Muscle layer of duodenum (tissue), 2 donors: ENCODE measurements at regions not wholly inside any gene's neighbourhood (a gene's known extent, or its start where the extent isn't known, plus 50 kb on each side); places are given as distances from the start of the nearest gene placed in this dataset.
A peak's percentile ranks its signal among the peaks of the same experiment; 100 is the strongest.

Experiments
- H3K27ac ChIP-seq: one replicate; pipeline ENCODE4 v1.7.0; 2013; ENCODE audit warnings: mild to moderate bottlenecking, low read length
- H3K27me3 ChIP-seq: one replicate; pipeline ENCODE4 v1.7.0; 2013; ENCODE audit warnings: low read depth, mild to moderate bottlenecking, control low read depth, low read length
- H3K36me3 ChIP-seq, 2 donors: one replicate each; pipeline ENCODE4 v1.7.0; 2013; ENCODE audit warnings: low read length in 2 of 2, control low read depth in 1 of 2, mild to moderate bottlenecking in 1 of 2; ENCODE audit not compliant: insufficient read depth in 2 of 2, control insufficient read depth in 1 of 2
- H3K4me1 ChIP-seq, 2 donors: one replicate each; pipeline ENCODE4 v1.7.0; 2013; ENCODE audit warnings: low read length in 2 of 2, mild to moderate bottlenecking in 2 of 2, control low read depth in 1 of 2, moderate library complexity in 1 of 2; ENCODE audit not compliant: insufficient read depth in 2 of 2, control insufficient read depth in 1 of 2
- H3K4me3 ChIP-seq, 2 donors: one replicate each; pipeline ENCODE4 v1.7.0; 2013; ENCODE audit warnings: low read length in 2 of 2, low read depth in 1 of 2, mild to moderate bottlenecking in 1 of 2
- H3K9me3 ChIP-seq, 2 donors: one replicate each; pipeline ENCODE4 v1.7.0; 2013; ENCODE audit warnings: low read length in 2 of 2, control low read depth in 1 of 2, mild to moderate bottlenecking in 1 of 2; ENCODE audit not compliant: control insufficient read depth in 1 of 2
- donor health status: healthy.

GRCh38 chr9:90001747-90002146 lies 396.9 kb downstream of the GADD45G start:
- peaks cover 21 to 49% of the 10 kb centered on the region in 2 donors for H3K4me1 ChIP-seq

GRCh38 chr9:90002397-90003271 lies 397.8 kb downstream of the GADD45G start:
- H3K4me1 ChIP-seq: peaks cover 21 to 49% of the 10 kb centered on the region in 2 donors
- no peak overlapping the region for H3K4me3 ChIP-seq
- no peaks in the 10 kb centered on the region for H3K36me3 ChIP-seq
- no peaks in the 10 kb centered on the region for H3K9me3 ChIP-seq
- H3K27me3 ChIP-seq: no peaks in the 10 kb centered on the region
- H3K27ac ChIP-seq: no peak overlapping the region

More at GRCh38 chr9:90001747-90002146, 396.9 kb downstream of the GADD45G start:
- H3K36me3 ChIP-seq: no peaks in the 10 kb centered on the region
- H3K4me3 ChIP-seq: no peak overlapping the region
- H3K27ac ChIP-seq: no peak overlapping the region
- H3K9me3 ChIP-seq: no peaks in the 10 kb centered on the region
- no peaks in the 10 kb centered on the region for H3K27me3 ChIP-seq

GRCh38 chr9:90005388-90005787 lies 400.6 kb downstream of the GADD45G start:
- no peaks in the 10 kb centered on the region for H3K9me3 ChIP-seq
- no peaks in the 10 kb centered on the region for H3K27me3 ChIP-seq
- peaks cover 12 to 36% of the 10 kb centered on the region in 2 donors for H3K4me1 ChIP-seq
- no peaks in the 10 kb centered on the region for H3K36me3 ChIP-seq
- no peak overlapping the region for H3K4me3 ChIP-seq
- H3K27ac ChIP-seq: no peak overlapping the region

- peak overlapping the region; percentile 25 for H3K27ac ChIP-seq
Measured at GRCh38 chr9:90007516-90008440, 403.0 kb downstream of the GADD45G start.

GRCh38 chr9:90009447-90009846 lies 404.6 kb downstream of the GADD45G start:
- Histone ChIP-seq H3K27ac (no peak overlapping the region), H3K36me3 (no peaks in the 10 kb centered on the region), H3K4me1 (no peaks in the 10 kb centered on the region), H3K9me3 (no peaks in the 10 kb centered on the region), H3K27me3 (no peaks in the 10 kb centered on the region), H3K4me3 (no peak overlapping the region)

More at GRCh38 chr9:90007516-90008440, 403.0 kb downstream of the GADD45G start:
- H3K9me3 ChIP-seq: no peaks in the 10 kb centered on the region
- H3K4me1 ChIP-seq: peaks cover 2 to 14% of the 10 kb centered on the region in 2 donors
- no peak overlapping the region for H3K4me3 ChIP-seq
- H3K36me3 ChIP-seq: no peaks in the 10 kb centered on the region
- H3K27me3 ChIP-seq: no peaks in the 10 kb centered on the region

GRCh38 chr9:90010793-90011192 lies 406.0 kb downstream of the GADD45G start:
- H3K36me3 ChIP-seq: no peaks in the 10 kb centered on the region
- no peaks in the 10 kb centered on the region for H3K27me3 ChIP-seq
- no peak overlapping the region for H3K4me3 ChIP-seq
- no peaks in the 10 kb centered on the region for H3K9me3 ChIP-seq
- H3K27ac ChIP-seq: no peak overlapping the region
- H3K4me1 ChIP-seq: no peaks in the 10 kb centered on the region

- no peaks in the 10 kb centered on the region for H3K4me1 ChIP-seq
- H3K9me3 ChIP-seq: no peaks in the 10 kb centered on the region
- H3K27ac ChIP-seq: no peak overlapping the region
- no peaks in the 10 kb centered on the region for H3K27me3 ChIP-seq
- no peaks in the 10 kb centered on the region for H3K36me3 ChIP-seq
- no peak overlapping the region for H3K4me3 ChIP-seq
Measured at GRCh38 chr9:90012949-90013348, 408.1 kb downstream of the GADD45G start.

DNA sequence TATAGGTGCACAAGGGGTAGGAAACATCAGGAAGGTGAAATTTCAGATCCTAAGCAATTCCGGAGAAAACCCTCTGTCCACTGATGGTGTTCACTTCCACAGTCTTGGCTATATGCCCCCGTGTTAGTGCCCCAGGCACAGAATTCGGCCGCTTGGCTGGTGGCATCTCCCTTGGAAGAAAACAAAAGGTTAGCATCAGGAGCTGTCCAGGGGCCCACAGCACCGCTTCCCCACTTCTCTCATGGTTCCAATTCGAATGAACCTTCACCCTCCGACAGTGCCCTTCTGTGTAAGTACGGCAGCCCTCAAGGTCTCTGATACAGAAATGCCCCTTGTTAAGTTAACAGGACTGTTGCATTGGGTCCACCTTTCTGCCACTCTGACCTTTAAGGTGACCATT lies 409.0 kb downstream of the GADD45G start:
- Histone ChIP-seq H3K27me3 (no peaks in the 10 kb centered on the region), H3K4me1 (no peaks in the 10 kb centered on the region), H3K4me3 (no peak overlapping the region), H3K27ac (no peak overlapping the region), H3K9me3 (no peaks in the 10 kb centered on the region), H3K36me3 (no peaks in the 10 kb centered on the region)

- Histone ChIP-seq H3K4me1 (no peaks in the 10 kb centered on the region), H3K27me3 (no peaks in the 10 kb centered on the region), H3K9me3 (no peaks in the 10 kb centered on the region), H3K4me3 (no peak overlapping the region), H3K36me3 (no peaks in the 10 kb centered on the region), H3K27ac (no peak overlapping the region)
Measured at GRCh38 chr9:90014421-90014820, 409.6 kb downstream of the GADD45G start.

- Histone ChIP-seq H3K36me3 (no peaks in the 10 kb centered on the region), H3K27ac (no peak overlapping the region), H3K4me3 (no peak overlapping the region), H3K27me3 (no peaks in the 10 kb centered on the region), H3K4me1 (no peaks in the 10 kb centered on the region), H3K9me3 (no peaks in the 10 kb centered on the region)
Measured at GRCh38 chr9:90016272-90016671, 411.5 kb downstream of the GADD45G start.

DNA sequence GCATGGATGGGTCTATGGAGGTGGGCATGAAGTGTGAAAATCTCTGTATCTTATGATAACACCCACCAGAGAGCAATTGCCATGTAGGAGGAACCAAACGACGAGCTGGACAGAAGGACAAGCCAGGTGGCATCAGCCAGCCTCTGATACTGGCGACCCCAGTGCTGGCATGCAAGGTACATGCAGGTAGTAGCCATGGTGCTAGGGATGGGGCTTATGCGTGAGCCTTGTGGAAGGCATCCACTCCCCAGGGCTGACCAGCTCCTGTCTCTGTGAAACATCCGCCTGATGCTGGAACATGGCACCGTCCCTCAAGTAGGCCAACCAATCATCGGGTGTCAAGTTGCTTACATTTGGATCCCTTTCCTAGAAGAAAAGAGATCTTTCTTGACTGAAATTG lies 412.9 kb downstream of the GADD45G start:
- Histone ChIP-seq H3K27ac (no peak overlapping the region), H3K4me1 (no peaks in the 10 kb centered on the region), H3K27me3 (no peaks in the 10 kb centered on the region), H3K4me3 (no peak overlapping the region), H3K9me3 (peaks cover 0 to 4% of the 10 kb centered on the region in 2 donors), H3K36me3 (no peaks in the 10 kb centered on the region)
